K562 (cell line): ENCODE measurements at regions not wholly inside any gene's neighbourhood (a gene's known extent, or its start where the extent isn't known, plus 50 kb on each side); places are given as distances from the start of the nearest gene placed in this dataset.
"Not testable (repeated sequence)": the region's sequence is repeated elsewhere in the genome, so short reads cannot be mapped to it uniquely, and the experiment has no call there.

ENCODE experiments used
- ATAC-seq: fragments of 200-7000 bp; cut with Tn5 transposase; 3 replicates; pipeline ENCODE4 v1.9.1; 2020; ENCODE audit warnings: moderate library complexity
- BruUV-seq: library from RNA; stranded (reverse); fragments of 400-500 nt; replicated peaks from 2 replicates; lab custom pipeline; 2021; lab: Mats Ljungman, UMichigan
- CTCF ChIA-PET: fragments of 300-600 bp; formaldehyde crosslinking; extraction: SDS; loops from one replicate; lab custom pipeline; 2021; ENCODE audit warnings: low intra/inter-chr PET ratio; lab: Yijun Ruan, JAX
- POLR2A ChIA-PET: fragments of 300-600, 350-650 bp; sonication (Branson Sonifier 250); formaldehyde crosslinking; extraction: SDS; loops from one replicate; lab custom pipeline; 2021; ENCODE audit warnings: antibody characterized with exemption, inconsistent platforms; lab: Yijun Ruan, JAX
- DNase-seq, 4 experiments: peaks; one replicate each; pipeline versions ENCODE4 v3.0.0 to v3.0.0-alpha.2; 2011 to 2018; ENCODE audit warnings: low spot score in 3 of 4, mixed read lengths in 3 of 4; ENCODE audit errors: extremely low read depth in 1 of 4
- FAIRE-seq: peaks from 2 replicates; lab custom pipeline; 2011; peaks lifted over from hg19 to GRCh38; lab: Jason Lieb, UNC
- H2AFZ ChIP-seq: 2 replicates; pipeline ENCODE4 v1.6.0; 2011; ENCODE audit warnings: low read depth, low read length, control low read depth, inconsistent platforms
- H3K27ac ChIP-seq: fragments of 200-600 bp; 3 replicates; pipeline ENCODE4 v1.8.0; 2011; ENCODE audit warnings: low read depth, mild to moderate bottlenecking, control low read depth, inconsistent platforms, low read length, moderate library complexity, mixed read lengths; ENCODE audit errors: extremely low read depth
- H3K27me3 ChIP-seq, 2 experiments: fragments of 300-600 bp in 1 of 2; 2 replicates in 1 of 2; 3 replicates in 1 of 2; pipeline versions ENCODE4 v1.6.0 to v1.8.0; 2011; ENCODE audit warnings: inconsistent platforms in 2 of 2, low read length in 2 of 2, mild to moderate bottlenecking in 1 of 2, mixed read lengths in 1 of 2, moderate library complexity in 1 of 2; ENCODE audit not compliant: control insufficient read depth in 2 of 2, insufficient read depth in 2 of 2
- H3K36me3 ChIP-seq: fragments of 300-600 bp; 3 replicates; pipeline ENCODE4 v1.8.0; 2011; ENCODE audit warnings: mild to moderate bottlenecking, low read length, inconsistent platforms; ENCODE audit not compliant: control insufficient read depth, insufficient read depth
- H3K4me1 ChIP-seq, 2 experiments: fragments of 200-600 bp in 1 of 2; replicated peaks in 1 of 2; 2 replicates in 1 of 2; 3 replicates in 1 of 2; pipeline versions ENCODE4 v1.5.1 to v1.8.0; 2011; ENCODE audit warnings: inconsistent platforms in 2 of 2, low read length in 2 of 2, mild to moderate bottlenecking in 1 of 2, mixed read lengths in 1 of 2, moderate library complexity in 1 of 2; ENCODE audit not compliant: control insufficient read depth in 2 of 2, insufficient read depth in 2 of 2
- H3K4me2 ChIP-seq: 2 replicates; pipeline ENCODE4 v1.6.1; 2011; ENCODE audit warnings: low read length, control low read depth, inconsistent platforms, mixed read lengths; ENCODE audit not compliant: insufficient read depth
- H3K4me3 ChIP-seq: fragments of 200-600 bp; sonication (generic), shearing (Covaris generic); 2 replicates; pipeline ENCODE4 v1.5.1; 2016; ENCODE audit warnings: control low read depth, inconsistent platforms
- H3K79me2 ChIP-seq: fragments of 200-600 bp; 3 replicates; pipeline ENCODE4 v1.8.0; 2011; ENCODE audit warnings: low read length, inconsistent platforms; ENCODE audit not compliant: control insufficient read depth, insufficient read depth
- H3K9ac ChIP-seq, 2 experiments: 2 replicates each; pipeline versions ENCODE4 v1.6.0 to v1.6.1; 2011; ENCODE audit warnings: low read depth in 2 of 2, low read length in 2 of 2, control low read depth in 1 of 2, inconsistent platforms in 1 of 2, mild to moderate bottlenecking in 1 of 2, mixed read lengths in 1 of 2; ENCODE audit not compliant: insufficient read depth in 1 of 2
- H3K9me1 ChIP-seq: one replicate; pipeline ENCODE4 v1.6.0; 2011; ENCODE audit warnings: inconsistent platforms, mild to moderate bottlenecking, low read length, moderate library complexity; ENCODE audit not compliant: control insufficient read depth, insufficient read depth
- H3K9me3 ChIP-seq: replicated peaks from 2 replicates; pipeline ENCODE4 v1.5.1; 2011; ENCODE audit warnings: low read depth, low read length, inconsistent platforms; ENCODE audit not compliant: control insufficient read depth, insufficient read depth
- H4K20me1 ChIP-seq: replicated peaks from 2 replicates; pipeline ENCODE4 v1.6.1; 2011; ENCODE audit warnings: low read length, inconsistent platforms, mixed read lengths; ENCODE audit not compliant: control insufficient read depth, insufficient read depth
- BRCA1 ChIP-seq, 2 experiments: fragments of 450-650 bp in 1 of 2; sonication (generic) in 1 of 2; formaldehyde crosslinking in 1 of 2; IDR thresholded peaks; 2 replicates each; pipeline versions ENCODE4 v1.5.0 to v1.6.1; 2017 to 2020; ENCODE audit warnings: mild to moderate bottlenecking in 1 of 2, missing genetic modification reagents in 1 of 2
- HBP1 ChIP-seq: fragments of 450-650 bp; formaldehyde crosslinking; IDR thresholded peaks from 2 replicates; pipeline ENCODE4 v1.4.0; 2022; ENCODE audit warnings: missing genetic modification characterization
- KLF1 ChIP-seq: fragments of 450-650 bp; IDR thresholded peaks from 2 replicates; pipeline ENCODE4 v1.6.1; 2016; ENCODE audit warnings: missing genetic modification characterization, missing compliant biosample characterization
- MED1 ChIP-seq: sonication (generic); formaldehyde crosslinking; IDR thresholded peaks from 2 replicates; pipeline ENCODE4 v1.8.1; 2023; ENCODE audit warnings: missing genetic modification reagents, borderline replicate concordance
- RBM15 ChIP-seq: fragments of 200-400 bp; formaldehyde crosslinking; IDR thresholded peaks from 2 replicates; pipeline ENCODE4 v1.6.1; 2018; ENCODE audit warnings: mild to moderate bottlenecking, low read length, moderate library complexity; ENCODE audit not compliant: insufficient read depth
- TGIF2 ChIP-seq: sonication (generic); formaldehyde crosslinking; IDR thresholded peaks from 2 replicates; pipeline ENCODE4 v1.8.1; 2022; ENCODE audit warnings: mild to moderate bottlenecking, missing genetic modification reagents, moderate library complexity
- TOE1 ChIP-seq, 2 experiments: fragments of 450-650 bp in 1 of 2; sonication (generic) in 1 of 2; formaldehyde crosslinking in 1 of 2; IDR thresholded peaks; 2 replicates each; pipeline versions ENCODE4 v1.7.1 to v1.8.0; 2016 to 2022; ENCODE audit warnings: borderline replicate concordance in 2 of 2, mild to moderate bottlenecking in 2 of 2, antibody characterized with exemption in 1 of 2, inconsistent platforms in 1 of 2, low read depth in 1 of 2, missing genetic modification reagents in 1 of 2, moderate library complexity in 1 of 2
- ZNF3 ChIP-seq: fragments of 250-450 bp; sonication (Bioruptor Pico); IDR thresholded peaks from 2 replicates; pipeline ENCODE4 v1.5.0; 2021; ENCODE audit warnings: mild to moderate bottlenecking, moderate library complexity
- ZNF780A ChIP-seq: fragments of 250-450 bp; sonication (Bioruptor Pico); IDR thresholded peaks from 2 replicates; pipeline ENCODE4 v1.5.0; 2021; ENCODE audit warnings: mild to moderate bottlenecking
- WGBS: fragments of 100-300 bp; shearing (Covaris generic); methylation state at CpG from one replicate; pipeline ENCODE4 v1.1.6; 2016; ENCODE audit warnings: low coverage, mixed read lengths; ENCODE audit not compliant: insufficient coverage; ENCODE audit errors: missing lambda C conversion rate; 5-methylcytosine and 5-hydroxymethylcytosine counted together
- in situ Hi-C: fragments of 300-500 bp; cut with MboI; formaldehyde crosslinking; loops from 4 replicates; pipeline ENCODE4 v1.15.0; 2018; ENCODE audit warnings: inconsistent platforms, mixed read lengths
- intact Hi-C: fragments of 100-400 bp; cut with micrococcal nuclease; formaldehyde crosslinking; loops from 2 replicates; pipeline ENCODE4 v1.14.2; 2022

- Histone ChIP-seq H2AFZ (no peak overlapping the region), H3K27ac (no peak overlapping the region), H3K9me1 (no peaks in the 10 kb centered on the region), H3K9ac (no peak overlapping the region), H3K79me2 (no peaks in the 10 kb centered on the region), H3K4me2 (no peak overlapping the region), H3K36me3 (no peaks in the 10 kb centered on the region), H4K20me1 (no peaks in the 10 kb centered on the region), H3K27me3 (no peaks in the 10 kb centered on the region), H3K4me1 (peaks cover 3 to 14% of the 10 kb centered on the region in 2 experiments; a peak in 3 of 5 replicates), H3K4me3 (no peak overlapping the region), H3K9me3 (no peaks in the 10 kb centered on the region)
- intact Hi-C loops: no loop called here
- FAIRE-seq (no peak), ATAC-seq (no peak), DNase-seq (no peak)
- TF ChIP-seq HBP1 (CRISPR knock-in tag): no peak
- no peak for TF ChIP-seq ZNF780A (CRISPR knock-in tag)
- no peak for TF ChIP-seq KLF1 (tag)
- no peak for TF ChIP-seq RBM15
- TF ChIP-seq TGIF2: no peak
- no peak for TF ChIP-seq BRCA1 (IDR thresholded peaks at IDR 0.05)
- TF ChIP-seq BRCA1 (CRISPR knock-in tag; IDR thresholded peaks at IDR 0.05): no peak
- TF ChIP-seq MED1 (CRISPR knock-in tag): no peak
- TF ChIP-seq ZNF3 (CRISPR knock-in tag): no peak
- TF ChIP-seq TOE1 (IDR thresholded peaks at IDR 0.05; ENCODE audit: borderline replicate concordance): no peak
- TF ChIP-seq TOE1 (CRISPR knock-in tag; IDR thresholded peaks at IDR 0.05; ENCODE audit: borderline replicate concordance, low read depth): no peak
- ChIA-PET CTCF (no interaction called here), POLR2A (interaction anchor here (0.8 to 1.9 kb wide), 4 partner anchors 8 to 23 kb away, joined by 3 to 6 read pairs (median 4); no protein-coding TSS in a partner anchor)
- in situ Hi-C loops: no loop called here
- no TSS peak for BruUV-seq
These were observed 92.5 kb upstream of the NAP1L1 start for GRCh38 chr12:76176940-76177339.

GRCh38 chr12:76175946-76176345 is 91.5 kb upstream of the NAP1L1 start:
- BruUV-seq, H3K4me2 ChIP-seq, H2AFZ ChIP-seq, H3K9ac ChIP-seq, H3K27me3 ChIP-seq, H3K36me3 ChIP-seq, H3K4me3 ChIP-seq, DNase-seq, H3K79me2 ChIP-seq, H3K9me1 ChIP-seq, H3K27ac ChIP-seq, H3K9me3 ChIP-seq, ATAC-seq, H4K20me1 ChIP-seq, FAIRE-seq, intact Hi-C loops, in situ Hi-C loops: not testable (repeated sequence)
- POLR2A ChIA-PET: interaction anchor here (1.9 kb wide), 1 partner anchor 21 kb away, joined by 4 read pairs; no protein-coding TSS in a partner anchor
- CTCF ChIA-PET: interaction anchor here (0.6 kb wide), 1 partner anchor 1952 kb away, joined by 3 read pairs; no protein-coding TSS in a partner anchor
- peaks cover 3 to 14% of the 10 kb centered on the region in 2 experiments; a peak in 3 of 5 replicates for H3K4me1 ChIP-seq
- WGBS: 44% methylated on average over 5 of the region's 5 CpGs
